HG03571 (cell line): ENCODE measurements at regions not wholly inside any gene's neighbourhood (a gene's known extent, or its start where the extent isn't known, plus 50 kb on each side); places are given as distances from the start of the nearest gene placed in this dataset.

Source experiments
- ATAC-seq: cut with Tn5 transposase; IDR thresholded peaks from one replicate; pipeline ENCODE4 v1.9.1; 2021; ENCODE audit not compliant: unreplicated experiment

DNA sequence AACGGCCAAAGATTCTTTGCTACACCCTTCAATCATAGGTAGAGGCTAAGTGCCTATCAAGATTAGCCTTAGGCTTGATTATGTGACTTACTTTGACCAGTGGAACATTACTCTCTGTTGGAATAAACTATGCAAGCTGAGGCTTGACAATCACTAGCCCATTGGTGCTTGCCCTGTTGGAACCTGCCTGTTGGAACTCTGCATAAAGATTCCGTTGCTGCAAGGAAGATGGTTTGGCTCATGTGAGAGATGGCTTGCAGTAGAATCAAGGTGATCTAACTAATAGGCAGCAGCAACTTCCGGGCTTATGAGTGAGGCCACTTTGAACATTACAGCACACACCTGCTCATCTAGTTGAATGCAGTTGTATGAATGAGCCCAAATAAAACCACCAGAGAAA lies 227.7 kb upstream of the TSHZ2 start:
- ATAC-seq: no peak

GRCh38 chr20:52738081-52738480 lies 234.1 kb upstream of the TSHZ2 start:
- no peak for ATAC-seq

DNA sequence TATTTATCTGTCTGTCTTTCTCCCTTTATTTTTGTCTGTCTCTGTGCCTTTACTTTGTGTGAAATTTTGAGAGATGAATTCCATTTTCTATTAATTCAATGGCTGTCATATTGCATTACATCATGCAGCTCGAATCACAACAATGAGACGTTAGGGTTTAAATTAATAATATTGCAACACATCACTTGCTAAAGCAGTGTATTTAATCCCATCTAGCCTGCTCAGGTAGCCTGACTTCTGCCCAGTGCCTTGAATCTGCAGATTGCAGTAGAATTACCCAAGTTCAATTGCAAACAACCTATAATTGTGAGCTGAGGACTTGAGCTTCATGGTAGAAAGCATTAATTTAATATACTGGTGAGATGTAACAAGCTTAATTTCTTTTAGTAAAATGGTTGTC lies 235.7 kb upstream of the TSHZ2 start:
- no peak for ATAC-seq

DNA sequence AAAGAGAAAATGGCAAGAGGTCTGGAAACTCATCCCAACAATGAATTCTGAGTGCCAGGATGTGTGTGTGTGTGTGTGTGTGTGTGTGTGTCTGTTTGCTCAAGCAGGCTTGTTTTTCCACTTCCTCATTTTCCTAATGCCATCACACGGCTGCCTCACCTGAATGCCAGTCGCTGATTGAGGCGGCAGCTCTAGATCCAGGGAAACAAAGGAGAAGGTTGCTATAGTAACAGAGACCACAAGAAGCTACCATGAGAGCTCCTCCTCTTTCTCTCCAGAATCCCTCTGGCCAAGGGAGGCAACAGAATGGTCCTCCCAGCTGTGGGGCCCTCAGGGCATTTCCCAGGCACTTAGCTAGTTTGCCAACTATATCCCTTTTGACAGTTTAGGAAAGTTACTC lies 241.1 kb upstream of the TSHZ2 start:
- ATAC-seq: no peak

DNA sequence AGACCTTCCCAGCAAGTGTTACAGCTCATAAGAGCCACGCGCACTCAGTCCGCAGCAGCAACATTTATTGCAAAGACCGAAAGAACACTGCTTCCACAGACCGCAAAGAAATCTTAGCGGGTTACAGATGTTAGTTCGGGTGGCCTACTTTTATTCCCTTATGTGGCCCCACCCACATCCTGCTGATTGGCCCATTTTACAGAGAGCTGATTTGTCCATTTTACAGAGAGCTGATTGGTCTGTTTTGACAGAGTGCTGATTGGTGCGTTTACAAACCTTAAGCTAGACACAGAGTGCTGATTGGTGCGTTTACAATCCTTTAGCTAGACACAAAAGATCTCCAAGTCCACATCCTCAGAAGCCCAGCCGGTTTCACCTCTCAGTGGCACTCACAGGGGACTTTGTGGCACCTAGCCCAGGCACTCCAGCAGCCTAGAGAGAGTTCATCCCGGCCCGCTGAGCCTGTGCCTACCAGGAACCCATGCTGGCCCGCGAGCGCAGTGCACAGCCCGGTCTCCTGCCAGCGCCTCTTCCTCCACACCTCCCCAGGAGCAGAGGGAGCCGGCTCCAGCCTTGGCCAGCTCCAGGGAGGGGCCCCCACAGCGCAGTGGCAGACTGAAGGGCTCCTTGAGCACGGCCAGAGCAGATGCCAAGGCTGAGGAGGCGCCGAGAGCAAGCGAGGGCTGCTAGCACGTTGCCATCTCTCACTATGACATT lies 244.3 kb upstream of the TSHZ2 start:
- no peak for ATAC-seq

GRCh38 chr20:52724541-52724940 lies 247.6 kb upstream of the TSHZ2 start:
- no peak for ATAC-seq

GRCh38 chr20:52722926-52723688 lies 249.1 kb upstream of the TSHZ2 start:
- ATAC-seq: no peak

- ATAC-seq: no peak
These were observed 264.0 kb upstream of the TSHZ2 start for GRCh38 chr20:52708137-52708536.

DNA sequence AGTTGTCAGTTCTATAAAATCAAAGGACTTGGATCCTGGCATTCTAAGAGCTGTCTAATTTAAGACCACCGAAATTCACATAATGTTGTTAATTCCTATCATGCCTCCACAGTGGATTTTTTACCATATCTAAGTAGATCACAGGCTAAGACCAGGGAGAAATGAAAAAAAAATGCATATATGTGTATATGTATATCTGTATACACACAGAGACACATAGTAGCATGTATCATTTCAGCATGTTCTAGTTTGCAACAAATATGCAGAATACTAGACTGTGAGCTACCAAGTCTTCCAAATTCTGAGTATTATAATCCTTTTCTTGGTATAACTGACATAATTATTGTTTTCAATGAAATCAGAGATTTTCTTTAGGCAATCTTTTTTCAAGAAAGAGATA lies 267.6 kb upstream of the TSHZ2 start:
- ATAC-seq: no peak

GRCh38 chr20:52688345-52688744 lies 283.8 kb upstream of the TSHZ2 start:
- no peak for ATAC-seq

DNA sequence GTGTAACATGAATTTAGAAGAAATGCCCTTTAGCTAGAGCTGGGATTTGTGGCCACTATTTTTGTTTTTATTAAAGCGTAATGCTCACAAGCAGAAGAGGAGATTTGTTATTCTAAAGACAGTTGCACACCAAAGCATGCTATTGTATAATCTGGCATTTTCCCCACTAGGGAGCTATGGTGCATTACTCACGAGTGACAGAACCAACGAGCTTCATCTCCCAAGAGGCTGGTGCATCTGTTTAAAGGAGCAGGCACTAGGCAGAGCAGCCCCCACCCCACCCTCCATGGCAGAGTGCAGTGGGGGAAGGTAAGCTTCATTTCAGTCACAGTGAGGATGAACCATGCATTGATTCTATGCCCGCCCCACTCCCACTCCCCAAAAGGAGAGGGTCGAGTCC lies 287.3 kb upstream of the TSHZ2 start:
- ATAC-seq: no peak

DNA sequence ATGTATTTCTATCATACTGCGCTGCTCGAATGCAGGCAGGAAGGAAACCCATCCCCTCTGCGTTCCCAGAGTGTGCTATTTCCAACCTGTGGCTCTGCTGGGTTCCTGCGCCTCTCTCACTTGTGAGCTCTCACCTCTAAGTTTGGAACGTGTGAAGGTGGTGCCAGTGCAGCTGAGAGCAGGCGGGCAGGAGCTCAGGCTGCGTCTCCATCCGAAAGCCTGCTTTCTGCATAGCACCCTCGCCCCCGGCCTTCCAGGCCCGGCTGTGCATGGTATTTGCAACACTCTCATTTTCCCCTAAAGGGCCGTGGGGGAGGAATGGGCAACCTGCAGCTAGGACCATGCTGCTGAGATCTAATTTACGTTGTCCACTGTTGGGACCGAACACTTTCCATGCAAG lies 288.0 kb upstream of the TSHZ2 start:
- ATAC-seq: no peak

GRCh38 chr20:52683761-52684160 lies 288.4 kb upstream of the TSHZ2 start:
- no peak for ATAC-seq

- ATAC-seq: no peak
These were observed 289.9 kb upstream of the TSHZ2 start for GRCh38 chr20:52682237-52682636.

GRCh38 chr20:52681288-52681687 lies 290.9 kb upstream of the TSHZ2 start:
- ATAC-seq: no peak

- no peak for ATAC-seq
These were observed 294.9 kb upstream of the TSHZ2 start for GRCh38 chr20:52677216-52677615.

DNA sequence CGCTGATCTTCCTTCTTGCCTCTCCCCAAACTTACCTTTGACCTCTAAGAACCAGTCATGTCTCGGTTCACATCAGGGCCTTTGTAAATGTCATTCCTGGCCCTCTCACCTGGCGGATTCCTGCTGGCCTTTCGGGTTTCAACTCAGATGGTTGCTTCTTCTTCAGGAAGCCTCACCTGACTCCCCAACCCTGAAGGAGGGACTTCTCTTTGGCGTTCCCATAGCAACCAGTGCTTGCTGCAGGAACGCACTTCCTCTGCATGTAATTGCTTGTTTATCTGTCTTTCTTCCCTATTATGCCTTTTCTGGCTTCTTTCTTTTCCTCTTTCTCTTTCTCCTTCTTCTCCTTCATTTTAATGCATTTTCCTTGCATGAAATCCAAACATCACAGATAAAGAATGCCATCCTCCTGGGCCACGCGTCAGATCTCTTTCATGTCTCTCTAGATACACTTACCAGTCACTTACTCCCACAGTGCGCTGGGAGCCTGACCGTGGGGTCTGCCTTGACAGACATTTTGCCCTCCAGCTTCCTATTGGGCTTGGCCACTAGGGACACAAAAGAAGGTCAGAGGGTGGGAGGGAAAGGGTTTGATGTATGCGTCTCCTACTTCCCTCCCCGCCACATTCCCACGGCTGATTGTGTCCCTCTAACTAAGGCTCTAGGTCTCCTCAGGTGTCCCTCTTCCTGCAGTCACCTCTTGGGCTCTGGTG lies 295.7 kb upstream of the TSHZ2 start:
- no peak for ATAC-seq

- no peak for ATAC-seq
These were observed 296.8 kb upstream of the TSHZ2 start for GRCh38 chr20:52675375-52675774.

GRCh38 chr20:52668626-52669025 lies 303.5 kb upstream of the TSHZ2 start:
- ATAC-seq: no peak

DNA sequence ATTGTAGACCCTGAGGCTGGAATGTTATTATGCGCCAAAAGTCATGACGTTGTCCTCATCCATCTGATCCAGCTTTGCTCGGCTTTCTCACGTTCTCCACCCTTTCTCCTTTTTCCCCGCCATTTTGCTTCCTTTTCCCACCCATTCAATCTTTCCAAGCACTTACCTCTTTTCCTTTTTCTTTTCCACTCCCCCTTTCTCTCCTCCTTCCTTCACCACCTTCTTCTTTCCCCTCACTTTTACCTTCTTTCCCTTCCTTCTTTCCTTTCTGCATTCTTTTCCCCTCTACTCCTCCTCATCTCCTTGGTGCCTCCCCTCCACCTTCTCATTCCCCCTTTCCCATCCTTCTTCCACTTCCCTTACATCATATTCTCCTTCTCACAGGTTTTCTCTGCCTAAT lies 304.8 kb upstream of the TSHZ2 start:
- no peak for ATAC-seq

GRCh38 chr20:52665441-52665840 lies 306.7 kb upstream of the TSHZ2 start:
- ATAC-seq: no peak

DNA sequence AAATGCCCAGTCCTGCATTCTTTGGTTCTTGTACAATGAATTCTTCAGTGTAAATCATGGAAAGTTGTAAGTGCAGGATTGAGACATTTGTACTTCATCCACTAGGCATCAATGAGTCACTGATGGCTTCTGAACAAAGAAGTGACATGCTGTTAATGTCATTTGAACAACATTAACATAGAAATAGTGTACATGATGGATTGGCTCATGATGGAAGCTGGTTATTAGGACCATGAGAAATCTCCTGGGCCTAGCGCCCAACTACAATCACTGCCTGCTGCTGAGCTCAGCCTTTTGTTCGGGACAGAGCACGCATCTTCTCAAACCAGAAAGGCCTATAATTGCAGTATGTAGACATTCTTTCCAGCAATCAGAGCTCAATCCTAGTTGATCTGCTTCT lies 316.8 kb upstream of the TSHZ2 start:
- no peak for ATAC-seq
